ENCODE measurements at regions not wholly inside any gene's neighbourhood (a gene's known extent, or its start where the extent isn't known, plus 50 kb on each side); places are given as distances from the start of the nearest gene placed in this dataset.

DNA sequence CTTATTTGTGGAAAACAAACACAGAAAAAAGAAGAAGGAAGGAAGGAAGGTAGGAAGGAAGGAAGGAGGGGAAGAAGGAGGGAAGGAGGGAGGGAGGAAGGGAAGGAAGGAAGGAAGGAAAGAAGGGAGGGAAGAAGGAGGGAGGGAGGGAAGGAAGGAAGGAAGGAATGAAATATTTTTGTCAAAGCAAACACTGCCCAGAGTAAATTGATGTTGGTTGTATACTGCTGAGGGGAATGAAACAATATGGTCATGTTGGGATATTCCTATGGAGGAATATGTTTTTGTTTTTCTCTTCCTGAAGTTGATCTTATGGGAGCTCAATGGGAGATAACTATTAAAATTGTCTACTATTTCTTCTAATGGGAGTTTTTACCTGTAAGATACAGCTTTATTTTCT lies 717.5 kb upstream of the LRFN5 start:
- intact Hi-C loops (cut with DNase I), result loop anchor here in 1 of 10 donors (2.0 kb wide), 1 partner anchor 34 kb away; no protein-coding TSS in a partner anchor
- no peak for DNase-seq
- H3K27ac ChIP-seq, result no peak overlapping the region
- no peaks in the 10 kb centered on the region for H3K4me1 ChIP-seq
- H3K27me3 ChIP-seq, result no peaks in the 10 kb centered on the region
- TF ChIP-seq CTCF (IDR thresholded peaks at IDR 0.05) (no peak), POLR2A (IDR thresholded peaks at IDR 0.05) (no peak)
- H3K9me3 ChIP-seq, result no peaks in the 10 kb centered on the region
- ATAC-seq, result no peak
- no peaks in the 10 kb centered on the region for H3K36me3 ChIP-seq
- no peak overlapping the region for H3K4me3 ChIP-seq

GRCh38 chr14:40887912-40888311 lies 718.8 kb upstream of the LRFN5 start:
- Histone ChIP-seq H3K27ac (no peak overlapping the region), H3K4me3 (no peak overlapping the region), H3K36me3 (no peaks in the 10 kb centered on the region), H3K9me3 (no peaks in the 10 kb centered on the region), H3K27me3 (no peaks in the 10 kb centered on the region), H3K4me1 (no peaks in the 10 kb centered on the region)
- no peak for DNase-seq
- intact Hi-C loops (cut with DNase I), result loop anchor here in 1 of 10 donors (2.0 kb wide), 1 partner anchor 35 kb away; no protein-coding TSS in a partner anchor
- no peak for ATAC-seq
- 86 to 94% (median 88%) methylated on average over 2 of the region's 2 CpGs for WGBS, 4 donors
- TF ChIP-seq CTCF (IDR thresholded peaks at IDR 0.05) (no peak), POLR2A (IDR thresholded peaks at IDR 0.05) (no peak)

DNA sequence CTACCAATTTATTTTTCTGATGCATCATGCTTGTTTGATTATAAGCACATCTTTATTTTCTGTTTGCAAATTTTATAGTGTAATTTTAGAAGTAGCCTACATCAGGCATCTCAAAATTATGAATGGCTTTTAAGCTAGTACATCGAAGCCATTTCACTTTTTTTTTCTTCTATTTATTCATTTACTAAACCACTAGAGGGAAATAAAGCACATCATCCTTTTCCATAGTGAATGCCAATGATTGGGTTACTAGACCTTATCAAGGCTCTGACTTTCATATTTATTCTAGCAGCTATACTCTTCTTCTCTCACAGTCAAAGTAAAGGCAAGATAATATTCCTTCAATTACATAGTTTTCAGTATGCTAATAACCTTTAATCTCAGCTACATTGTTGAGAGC lies 736.4 kb upstream of the LRFN5 start:
- no peaks in the 10 kb centered on the region for H3K36me3 ChIP-seq
- H3K27ac ChIP-seq, result no peak overlapping the region
- ATAC-seq, result no peak
- H3K27me3 ChIP-seq, result no peaks in the 10 kb centered on the region
- intact Hi-C loops (cut with DNase I), result no loop called here
- peaks cover 0 to 11% (median 0%) of the 10 kb centered on the region in 12 donors for H3K9me3 ChIP-seq
- H3K4me3 ChIP-seq, result no peak overlapping the region
- DNase-seq, result no peak
- H3K4me1 ChIP-seq, result no peaks in the 10 kb centered on the region
- TF ChIP-seq CTCF (IDR thresholded peaks at IDR 0.05) (peak in 1 of 12 donors; percentile 9), POLR2A (IDR thresholded peaks at IDR 0.05) (no peak)
- WGBS, 4 donors, result 57 to 75% (median 68%) methylated on average over 1 of the region's 1 CpG

DNA sequence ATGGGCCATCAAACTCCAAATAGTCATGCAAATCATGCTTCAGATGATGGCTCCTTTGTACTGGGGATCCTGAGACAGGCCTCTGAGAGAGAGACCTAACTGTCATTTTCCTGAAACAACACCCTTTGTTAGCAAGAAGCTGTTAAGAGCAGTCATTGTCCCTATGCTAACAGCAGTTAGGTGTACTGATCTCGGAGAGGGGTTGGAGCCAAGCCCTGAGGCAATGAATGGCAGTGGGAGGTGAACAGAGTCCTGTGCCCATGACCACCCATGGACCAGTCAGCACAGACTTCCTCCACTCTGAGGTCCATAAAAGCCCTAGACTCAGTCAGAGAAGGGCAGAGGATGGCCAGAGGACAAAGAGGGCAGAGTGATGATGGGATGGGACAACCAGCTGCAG lies 747.6 kb upstream of the LRFN5 start:
- no peaks in the 10 kb centered on the region for H3K4me1 ChIP-seq
- no peak overlapping the region for H3K27ac ChIP-seq
- 56 to 70% (median 65%) methylated on average over 1 of the region's 1 CpG for WGBS, 4 donors
- ATAC-seq, result no peak
- H3K36me3 ChIP-seq, result no peaks in the 10 kb centered on the region
- intact Hi-C loops (cut with DNase I), result no loop called here
- no peak overlapping the region for H3K4me3 ChIP-seq
- peaks cover 0 to 7% (median 0%) of the 10 kb centered on the region in 12 donors for H3K9me3 ChIP-seq
- no peak for TF ChIP-seq CTCF (IDR thresholded peaks at IDR 0.05)
- TF ChIP-seq POLR2A (IDR thresholded peaks at IDR 0.05), result no peak
- DNase-seq, result no peak
- H3K27me3 ChIP-seq, result no peaks in the 10 kb centered on the region
